ENCODE measurements at regions not wholly inside any gene's neighbourhood (a gene's known extent, or its start where the extent isn't known, plus 50 kb on each side); places are given as distances from the start of the nearest gene placed in this dataset.

DNA sequence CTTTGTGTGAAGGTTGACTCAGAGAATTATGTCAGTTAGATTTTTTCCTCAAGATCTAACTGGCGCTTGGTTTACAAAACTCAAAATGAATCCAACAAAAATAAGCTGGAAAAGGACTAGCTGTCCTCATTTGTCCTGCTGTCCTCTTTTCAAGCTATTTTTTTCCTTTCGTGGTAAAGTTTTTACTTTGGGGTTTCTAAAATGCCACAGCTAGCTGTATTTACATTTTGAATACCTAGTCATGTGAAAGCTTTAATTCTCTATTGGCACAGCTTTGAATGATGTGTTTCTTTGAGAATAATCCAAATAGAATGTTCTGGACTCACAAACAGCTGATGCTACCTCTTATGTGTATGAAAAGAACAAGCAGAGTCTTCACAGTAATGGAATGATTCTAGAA is 673.6 kb upstream of the NR5A2 start (continued):
- TF ChIP-seq NFIC (IDR thresholded peaks at IDR 0.05; ENCODE audit: low read depth, low read length) (no peak), ZZZ3 (IDR thresholded peaks at IDR 0.05; ENCODE audit: control insufficient read depth, insufficient read length, low read depth) (no peak)

DNA sequence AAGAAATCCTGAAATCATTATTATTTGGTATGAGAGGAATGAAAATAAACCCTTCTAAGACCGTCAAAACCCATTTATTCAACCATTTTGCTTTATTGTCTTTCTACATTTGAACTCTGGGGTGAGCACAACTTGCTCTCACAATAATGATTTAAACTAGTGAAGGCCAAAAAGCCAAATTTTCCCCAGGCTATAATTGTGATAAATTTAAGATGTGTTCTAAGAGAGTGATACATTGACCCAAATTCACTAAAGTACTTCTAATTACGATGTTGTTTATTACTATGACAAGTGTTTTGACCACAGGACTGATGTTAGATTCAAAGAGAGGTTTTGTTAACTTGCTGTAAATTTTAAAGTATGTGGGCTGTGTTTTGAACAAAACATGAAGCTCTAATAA is 670.9 kb upstream of the NR5A2 start:
- Histone ChIP-seq H2AFZ (ENCODE audit: control insufficient read depth, low read depth, low read length) (no peak overlapping the region), H3K27me3 (replicated peaks in 1 of 2; ENCODE audit: control insufficient read depth in 2 of 2, insufficient read depth in 2 of 2, low read length in 1 of 2) (no peaks in the 10 kb centered on the region), H3K4me1 (ENCODE audit: control insufficient read depth, insufficient read depth, low read length) (no peaks in the 10 kb centered on the region), H3K27ac (ENCODE audit: control insufficient read depth, insufficient read depth) (no peak overlapping the region), H3K4me3 (no peak overlapping the region), H4K20me1 (ENCODE audit: control insufficient read depth, insufficient read depth) (no peaks in the 10 kb centered on the region), H3K9me3 (replicated peaks; ENCODE audit: control insufficient read depth, insufficient read depth, low read length) (no peaks in the 10 kb centered on the region), H3K4me2 (ENCODE audit: control insufficient read depth, insufficient read depth) (no peak overlapping the region), H3K79me2 (ENCODE audit: control insufficient read depth, insufficient read depth, low read length) (no peaks in the 10 kb centered on the region), H3K36me3 (ENCODE audit: control insufficient read depth in 2 of 2, insufficient read depth in 2 of 2, low read length in 1 of 2) (no peaks in the 10 kb centered on the region), H3K9ac (ENCODE audit: control insufficient read depth, insufficient read depth, low read length) (no peak overlapping the region)
- no peak for DNase-seq (ENCODE audit: low read depth, low spot score)
- POLR2A ChIA-PET: no interaction called here
- intact Hi-C loops (cut with micrococcal nuclease; ENCODE audit: unreplicated experiment) (no loop called here), in situ Hi-C loops (cut with MboI) (no loop called here)
- WGBS (ENCODE audit: insufficient coverage, insufficient replicate concordance, low lambda C conversion rate, missing lambda C conversion rate): 9% methylated on average over 2 of the region's 2 CpGs
- RAD21 ChIA-PET (ENCODE audit: unreplicated experiment): no interaction called here
- no TSS peak for BruUV-seq (replicated peaks)
- SMC1A ChIA-PET (ENCODE audit: uncharacterized antibody, unreplicated experiment): no interaction called here
- FAIRE-seq: no peak
- CTCF ChIA-PET: interaction anchor here (2.4 kb wide), 1 partner anchor 31 kb away, joined by 6 read pairs; no protein-coding TSS in a partner anchor
- no peak for ATAC-seq
- TF ChIP-seq, protein P1, sequence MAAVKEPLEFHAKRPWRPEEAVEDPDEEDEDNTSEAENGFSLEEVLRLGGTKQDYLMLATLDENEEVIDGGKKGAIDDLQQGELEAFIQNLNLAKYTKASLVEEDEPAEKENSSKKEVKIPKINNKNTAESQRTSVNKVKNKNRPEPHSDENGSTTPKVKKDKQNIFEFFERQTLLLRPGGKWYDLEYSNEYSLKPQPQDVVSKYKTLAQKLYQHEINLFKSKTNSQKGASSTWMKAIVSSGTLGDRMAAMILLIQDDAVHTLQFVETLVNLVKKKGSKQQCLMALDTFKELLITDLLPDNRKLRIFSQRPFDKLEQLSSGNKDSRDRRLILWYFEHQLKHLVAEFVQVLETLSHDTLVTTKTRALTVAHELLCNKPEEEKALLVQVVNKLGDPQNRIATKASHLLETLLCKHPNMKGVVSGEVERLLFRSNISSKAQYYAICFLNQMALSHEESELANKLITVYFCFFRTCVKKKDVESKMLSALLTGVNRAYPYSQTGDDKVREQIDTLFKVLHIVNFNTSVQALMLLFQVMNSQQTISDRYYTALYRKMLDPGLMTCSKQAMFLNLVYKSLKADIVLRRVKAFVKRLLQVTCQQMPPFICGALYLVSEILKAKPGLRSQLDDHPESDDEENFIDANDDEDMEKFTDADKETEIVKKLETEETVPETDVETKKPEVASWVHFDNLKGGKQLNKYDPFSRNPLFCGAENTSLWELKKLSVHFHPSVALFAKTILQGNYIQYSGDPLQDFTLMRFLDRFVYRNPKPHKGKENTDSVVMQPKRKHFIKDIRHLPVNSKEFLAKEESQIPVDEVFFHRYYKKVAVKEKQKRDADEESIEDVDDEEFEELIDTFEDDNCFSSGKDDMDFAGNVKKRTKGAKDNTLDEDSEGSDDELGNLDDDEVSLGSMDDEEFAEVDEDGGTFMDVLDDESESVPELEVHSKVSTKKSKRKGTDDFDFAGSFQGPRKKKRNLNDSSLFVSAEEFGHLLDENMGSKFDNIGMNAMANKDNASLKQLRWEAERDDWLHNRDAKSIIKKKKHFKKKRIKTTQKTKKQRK (IDR thresholded peaks at IDR 0.05; ENCODE audit: low read depth, low read length): no peak
- TF ChIP-seq, protein P2, sequence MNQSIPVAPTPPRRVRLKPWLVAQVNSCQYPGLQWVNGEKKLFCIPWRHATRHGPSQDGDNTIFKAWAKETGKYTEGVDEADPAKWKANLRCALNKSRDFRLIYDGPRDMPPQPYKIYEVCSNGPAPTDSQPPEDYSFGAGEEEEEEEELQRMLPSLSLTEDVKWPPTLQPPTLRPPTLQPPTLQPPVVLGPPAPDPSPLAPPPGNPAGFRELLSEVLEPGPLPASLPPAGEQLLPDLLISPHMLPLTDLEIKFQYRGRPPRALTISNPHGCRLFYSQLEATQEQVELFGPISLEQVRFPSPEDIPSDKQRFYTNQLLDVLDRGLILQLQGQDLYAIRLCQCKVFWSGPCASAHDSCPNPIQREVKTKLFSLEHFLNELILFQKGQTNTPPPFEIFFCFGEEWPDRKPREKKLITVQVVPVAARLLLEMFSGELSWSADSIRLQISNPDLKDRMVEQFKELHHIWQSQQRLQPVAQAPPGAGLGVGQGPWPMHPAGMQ (IDR thresholded peaks at IDR 0.05; ENCODE audit: borderline replicate concordance): no peak
- TF ChIP-seq, protein P3, sequence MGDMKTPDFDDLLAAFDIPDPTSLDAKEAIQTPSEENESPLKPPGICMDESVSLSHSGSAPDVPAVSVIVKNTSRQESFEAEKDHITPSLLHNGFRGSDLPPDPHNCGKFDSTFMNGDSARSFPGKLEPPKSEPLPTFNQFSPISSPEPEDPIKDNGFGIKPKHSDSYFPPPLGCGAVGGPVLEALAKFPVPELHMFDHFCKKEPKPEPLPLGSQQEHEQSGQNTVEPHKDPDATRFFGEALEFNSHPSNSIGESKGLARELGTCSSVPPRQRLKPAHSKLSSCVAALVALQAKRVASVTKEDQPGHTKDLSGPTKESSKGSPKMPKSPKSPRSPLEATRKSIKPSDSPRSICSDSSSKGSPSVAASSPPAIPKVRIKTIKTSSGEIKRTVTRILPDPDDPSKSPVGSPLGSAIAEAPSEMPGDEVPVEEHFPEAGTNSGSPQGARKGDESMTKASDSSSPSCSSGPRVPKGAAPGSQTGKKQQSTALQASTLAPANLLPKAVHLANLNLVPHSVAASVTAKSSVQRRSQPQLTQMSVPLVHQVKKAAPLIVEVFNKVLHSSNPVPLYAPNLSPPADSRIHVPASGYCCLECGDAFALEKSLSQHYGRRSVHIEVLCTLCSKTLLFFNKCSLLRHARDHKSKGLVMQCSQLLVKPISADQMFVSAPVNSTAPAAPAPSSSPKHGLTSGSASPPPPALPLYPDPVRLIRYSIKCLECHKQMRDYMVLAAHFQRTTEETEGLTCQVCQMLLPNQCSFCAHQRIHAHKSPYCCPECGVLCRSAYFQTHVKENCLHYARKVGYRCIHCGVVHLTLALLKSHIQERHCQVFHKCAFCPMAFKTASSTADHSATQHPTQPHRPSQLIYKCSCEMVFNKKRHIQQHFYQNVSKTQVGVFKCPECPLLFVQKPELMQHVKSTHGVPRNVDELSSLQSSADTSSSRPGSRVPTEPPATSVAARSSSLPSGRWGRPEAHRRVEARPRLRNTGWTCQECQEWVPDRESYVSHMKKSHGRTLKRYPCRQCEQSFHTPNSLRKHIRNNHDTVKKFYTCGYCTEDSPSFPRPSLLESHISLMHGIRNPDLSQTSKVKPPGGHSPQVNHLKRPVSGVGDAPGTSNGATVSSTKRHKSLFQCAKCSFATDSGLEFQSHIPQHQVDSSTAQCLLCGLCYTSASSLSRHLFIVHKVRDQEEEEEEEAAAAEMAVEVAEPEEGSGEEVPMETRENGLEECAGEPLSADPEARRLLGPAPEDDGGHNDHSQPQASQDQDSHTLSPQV (IDR thresholded peaks at IDR 0.05): no peak
- TF ChIP-seq, protein P4, sequence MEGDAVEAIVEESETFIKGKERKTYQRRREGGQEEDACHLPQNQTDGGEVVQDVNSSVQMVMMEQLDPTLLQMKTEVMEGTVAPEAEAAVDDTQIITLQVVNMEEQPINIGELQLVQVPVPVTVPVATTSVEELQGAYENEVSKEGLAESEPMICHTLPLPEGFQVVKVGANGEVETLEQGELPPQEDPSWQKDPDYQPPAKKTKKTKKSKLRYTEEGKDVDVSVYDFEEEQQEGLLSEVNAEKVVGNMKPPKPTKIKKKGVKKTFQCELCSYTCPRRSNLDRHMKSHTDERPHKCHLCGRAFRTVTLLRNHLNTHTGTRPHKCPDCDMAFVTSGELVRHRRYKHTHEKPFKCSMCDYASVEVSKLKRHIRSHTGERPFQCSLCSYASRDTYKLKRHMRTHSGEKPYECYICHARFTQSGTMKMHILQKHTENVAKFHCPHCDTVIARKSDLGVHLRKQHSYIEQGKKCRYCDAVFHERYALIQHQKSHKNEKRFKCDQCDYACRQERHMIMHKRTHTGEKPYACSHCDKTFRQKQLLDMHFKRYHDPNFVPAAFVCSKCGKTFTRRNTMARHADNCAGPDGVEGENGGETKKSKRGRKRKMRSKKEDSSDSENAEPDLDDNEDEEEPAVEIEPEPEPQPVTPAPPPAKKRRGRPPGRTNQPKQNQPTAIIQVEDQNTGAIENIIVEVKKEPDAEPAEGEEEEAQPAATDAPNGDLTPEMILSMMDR (IDR thresholded peaks at IDR 0.05 in 2 of 3, conservative IDR thresholded peaks at IDR 0.05 in 1 of 3; ENCODE audit: control insufficient read depth in 2 of 3, extremely low read depth in 1 of 3, insufficient read depth in 1 of 3, low read depth in 3 of 3, low read length in 3 of 3): no peak
- no peak for TF ChIP-seq KDM1A (IDR thresholded peaks at IDR 0.05; ENCODE audit: borderline replicate concordance)
- TF ChIP-seq GABPA (IDR thresholded peaks at IDR 0.05; ENCODE audit: low read depth): no peak
- no peak for TF ChIP-seq MYB (IDR thresholded peaks at IDR 0.05; ENCODE audit: borderline replicate concordance, low read depth, low read length)
- TF ChIP-seq JUNB (IDR thresholded peaks at IDR 0.05): no peak
- no peak for TF ChIP-seq ASH2L (IDR thresholded peaks at IDR 0.05; ENCODE audit: borderline replicate concordance, low read depth)
- no peak for TF ChIP-seq BHLHE40 (IDR thresholded peaks at IDR 0.05; ENCODE audit: borderline replicate concordance in 1 of 2, low read depth in 2 of 2, low read length in 1 of 2)
